GM18868 (cell line): ENCODE measurements at regions not wholly inside any gene's neighbourhood (a gene's known extent, or its start where the extent isn't known, plus 50 kb on each side); places are given as distances from the start of the nearest gene placed in this dataset.
"Not testable (repeated sequence)": the region's sequence is repeated elsewhere in the genome, so short reads cannot be mapped to it uniquely, and the experiment has no call there.

Experiments used
- ATAC-seq: cut with Tn5 transposase; IDR thresholded peaks from one replicate; pipeline ENCODE4 v1.9.1; 2021; ENCODE audit warnings: mild to moderate bottlenecking, moderate library complexity; ENCODE audit not compliant: unreplicated experiment

DNA sequence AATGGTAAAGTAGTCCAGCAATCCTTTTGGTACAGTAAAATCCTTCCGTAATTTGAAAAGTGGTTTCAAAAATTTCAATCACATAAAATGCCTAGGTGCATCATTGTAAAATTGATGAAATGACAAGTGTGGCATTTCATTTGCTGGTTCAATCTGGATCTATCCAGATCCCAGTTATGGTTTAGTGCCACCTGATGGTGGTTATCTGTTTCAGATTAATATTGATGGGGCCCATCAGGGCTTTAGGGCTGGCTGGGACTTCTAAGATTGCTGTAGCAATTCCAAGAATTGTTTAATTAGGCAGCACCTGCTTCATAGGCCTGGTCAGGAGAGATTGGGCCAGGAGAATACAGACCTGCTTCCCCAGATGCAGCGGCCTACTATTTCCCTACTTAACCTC lies 55.5 kb upstream of the PIK3C3 start:
- no peak for ATAC-seq

DNA sequence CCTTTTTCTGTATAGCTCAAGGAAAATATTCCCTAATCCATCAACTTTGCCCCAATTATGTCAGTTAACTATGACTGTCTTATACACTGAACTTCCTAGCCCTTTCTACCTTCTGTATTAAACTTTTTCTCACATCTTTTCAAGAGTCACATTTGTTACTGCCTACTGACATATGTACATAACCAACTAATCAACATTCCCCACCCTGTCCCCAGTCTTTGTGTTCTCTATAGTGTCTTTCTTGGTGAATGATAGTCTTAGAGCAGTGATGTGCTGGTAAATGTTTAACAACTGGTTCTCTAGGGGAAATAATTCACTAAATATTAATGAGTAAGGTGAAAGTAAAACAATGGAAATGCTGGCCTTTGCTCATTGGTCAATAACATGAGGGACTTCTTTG lies 61.6 kb upstream of the PIK3C3 start:
- no peak for ATAC-seq

DNA sequence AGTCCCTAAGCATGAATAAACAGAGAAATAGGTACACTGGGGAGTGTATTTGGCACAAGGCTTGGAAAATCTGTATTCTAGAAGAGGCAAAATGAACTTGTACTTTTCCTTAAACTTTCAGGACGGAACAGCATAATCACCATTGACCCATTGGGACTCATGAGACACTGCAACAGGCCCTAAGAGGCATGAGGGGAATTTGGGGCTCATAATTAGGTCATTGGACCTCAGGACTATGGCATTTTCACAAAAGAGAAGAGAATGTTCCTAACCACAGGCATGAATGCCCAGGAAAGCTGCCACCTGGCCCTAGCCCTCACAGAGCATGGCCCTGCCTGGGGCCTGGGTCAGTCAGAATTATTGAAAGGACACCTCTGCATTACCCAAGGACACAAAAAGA lies 67.9 kb upstream of the PIK3C3 start:
- no peak for ATAC-seq

DNA sequence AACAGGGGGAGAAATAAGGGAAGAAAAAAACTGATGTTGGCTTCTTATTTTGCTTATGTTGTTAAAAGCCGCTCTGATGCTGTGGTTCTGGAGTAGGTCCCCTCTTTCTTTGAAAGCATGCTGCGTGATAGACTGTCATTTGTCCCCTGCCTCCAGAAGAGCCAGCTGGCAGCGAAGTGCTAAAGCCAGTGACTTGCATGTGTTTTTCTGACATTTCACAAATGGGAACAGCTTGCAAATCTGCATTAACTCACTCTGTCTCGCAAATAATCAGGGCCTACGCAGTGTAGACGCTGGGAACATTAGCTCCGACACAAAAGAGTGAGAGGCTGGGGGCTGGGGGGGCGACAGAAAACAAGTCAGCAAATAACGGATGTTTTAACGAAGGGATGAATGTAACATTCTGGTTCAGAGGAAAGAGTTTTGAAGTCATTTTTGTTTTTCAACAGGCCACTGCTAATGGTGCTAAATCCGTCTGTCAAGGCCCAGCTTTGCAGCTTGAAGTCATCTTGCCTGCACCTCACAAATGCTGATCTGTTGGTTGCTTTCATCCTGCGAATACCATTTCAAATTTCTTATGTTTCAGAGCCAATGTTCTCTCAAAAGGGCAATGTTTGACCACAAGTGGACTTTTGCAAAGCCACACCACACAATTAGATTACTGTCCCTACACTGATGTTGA lies 68.8 kb upstream of the PIK3C3 start:
- no peak for ATAC-seq

DNA sequence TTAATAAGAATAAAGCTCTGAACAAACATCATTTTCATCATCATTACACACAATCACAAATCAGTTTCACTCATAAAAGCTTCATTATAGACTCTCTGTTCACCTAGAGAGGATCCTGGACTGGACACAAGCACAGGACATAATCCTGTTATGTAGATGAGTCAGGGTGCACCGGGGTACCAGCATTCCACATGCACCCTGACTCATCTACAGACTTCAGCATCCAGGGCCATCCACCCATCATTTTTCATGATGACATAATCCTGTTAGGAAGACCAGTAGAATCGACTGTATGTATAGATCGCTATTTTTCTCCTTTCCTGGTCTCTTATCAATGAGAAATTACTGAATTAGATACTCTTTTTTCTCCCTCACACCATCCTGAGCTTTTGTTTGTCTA lies 73.7 kb upstream of the PIK3C3 start:
- ATAC-seq, result no peak

DNA sequence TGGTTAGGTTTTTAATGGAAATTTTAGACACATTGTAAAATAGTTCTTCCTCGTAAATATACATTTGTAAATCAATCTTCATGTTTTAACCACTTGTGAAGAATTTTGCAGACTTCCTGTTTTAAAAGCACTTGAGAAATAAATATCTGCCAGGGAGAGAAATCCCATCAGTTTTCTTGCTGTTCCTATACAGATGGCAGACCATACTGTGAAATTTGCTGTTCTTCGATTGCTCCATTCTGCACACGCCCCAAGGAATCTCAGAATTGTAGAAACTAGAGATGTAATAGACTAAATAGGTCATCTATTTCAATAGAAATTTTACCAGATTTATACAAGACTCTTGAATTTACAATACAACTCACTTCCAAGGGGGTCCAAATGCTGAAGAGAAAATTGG lies 75.8 kb upstream of the PIK3C3 start:
- no peak for ATAC-seq

DNA sequence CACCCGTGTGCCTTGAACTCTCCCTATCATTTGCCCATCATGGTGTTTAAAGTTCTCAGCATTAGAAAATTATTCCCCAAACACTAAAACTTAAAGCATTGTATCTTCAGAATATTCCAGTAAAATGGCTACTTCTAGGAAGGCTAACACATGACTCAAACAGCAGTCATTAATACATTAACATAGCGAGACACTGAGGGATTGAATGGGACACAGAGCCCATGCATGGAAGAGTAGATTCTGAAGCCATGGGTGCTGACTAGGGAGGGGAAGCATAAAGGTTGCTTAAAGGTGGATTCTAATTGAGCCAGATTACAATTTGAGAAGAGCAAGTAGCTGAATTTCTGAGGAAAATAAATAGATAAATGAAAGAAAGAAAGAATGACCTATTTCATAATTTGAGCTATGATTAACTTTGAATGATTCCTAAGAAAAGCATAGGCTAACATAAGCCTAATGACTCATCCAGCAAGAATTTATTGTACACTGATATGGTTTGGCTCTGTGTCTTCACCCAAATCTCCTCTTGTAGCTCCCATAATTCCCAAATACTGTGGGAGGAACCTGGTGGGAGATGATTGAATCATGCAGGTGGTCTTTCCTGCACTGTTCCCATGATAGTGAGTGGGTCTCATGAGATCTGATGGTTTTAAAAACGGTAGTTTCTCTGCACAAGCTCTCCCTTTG lies 79.8 kb upstream of the PIK3C3 start:
- ATAC-seq, result no peak

DNA sequence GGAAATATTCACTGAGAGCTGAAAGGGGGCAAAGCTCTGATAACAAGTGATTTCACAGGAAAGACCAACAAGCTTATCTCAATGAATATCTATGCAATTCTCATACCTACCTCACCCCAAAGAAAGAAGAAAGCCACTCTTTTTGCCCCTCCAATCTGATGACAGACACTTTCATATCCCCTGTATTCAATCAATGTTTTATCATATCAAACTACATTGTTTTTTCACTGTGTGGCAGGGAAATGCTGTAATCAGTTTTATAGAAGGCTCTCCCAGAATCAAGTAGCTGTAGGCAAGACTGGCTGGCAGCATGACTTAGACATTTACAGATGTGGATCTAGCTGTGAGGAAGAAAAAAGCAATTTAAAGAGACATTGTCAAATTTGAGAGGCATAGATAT lies 81.3 kb upstream of the PIK3C3 start:
- ATAC-seq, result no peak

DNA sequence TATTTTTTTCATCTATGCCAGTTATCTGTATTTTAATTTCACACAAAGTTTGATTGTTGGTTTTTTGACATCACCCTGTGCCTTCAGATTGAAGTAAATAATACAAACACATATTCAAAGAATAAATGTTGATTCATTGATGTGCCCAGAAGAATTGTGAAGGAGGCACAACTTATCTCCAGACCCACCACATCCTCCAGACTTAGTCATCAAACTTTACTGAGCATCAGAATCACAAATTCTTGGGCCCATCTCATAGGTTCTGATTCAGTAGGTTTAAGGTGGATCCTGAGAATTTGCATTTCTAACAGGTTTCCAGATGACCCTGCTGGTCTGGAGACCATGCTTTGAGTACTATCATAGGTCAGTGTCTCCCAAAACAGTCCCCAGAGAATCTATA lies 82.8 kb upstream of the PIK3C3 start:
- no peak for ATAC-seq

DNA sequence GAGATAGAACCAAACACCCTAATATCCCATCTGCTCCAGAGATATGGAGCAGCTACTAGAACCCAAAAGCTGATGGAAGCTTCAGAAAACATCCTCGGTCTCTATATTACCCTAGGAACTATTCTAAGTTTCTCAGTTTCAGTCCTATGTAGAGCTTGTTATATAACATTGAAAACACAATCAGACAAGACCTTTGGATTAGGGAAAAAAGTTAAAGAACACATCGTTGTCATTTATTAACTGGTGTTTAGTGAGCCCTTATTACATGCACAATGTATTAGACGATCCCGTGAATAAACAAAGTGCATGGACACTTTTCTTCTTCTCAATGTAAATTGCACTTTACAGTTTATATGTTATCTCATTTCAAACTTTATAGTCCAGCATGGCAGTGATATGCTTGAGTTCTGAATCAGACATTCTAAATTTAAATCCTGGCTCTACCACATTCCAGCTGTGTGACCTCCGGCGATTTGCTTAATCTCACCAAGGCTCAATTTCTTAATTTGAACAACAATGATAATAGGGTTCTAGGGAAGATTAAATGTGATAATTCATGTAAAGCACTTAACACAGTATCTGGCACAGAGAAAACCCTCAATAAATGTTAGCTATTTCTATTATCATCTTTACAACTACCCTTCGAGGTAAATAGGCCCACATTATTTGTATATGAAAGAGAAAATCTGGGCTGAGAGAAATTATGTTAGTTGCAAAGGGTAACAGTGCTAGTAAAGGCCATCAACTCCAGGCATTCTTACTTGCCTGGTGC lies 83.6 kb upstream of the PIK3C3 start:
- ATAC-seq, result no peak

DNA sequence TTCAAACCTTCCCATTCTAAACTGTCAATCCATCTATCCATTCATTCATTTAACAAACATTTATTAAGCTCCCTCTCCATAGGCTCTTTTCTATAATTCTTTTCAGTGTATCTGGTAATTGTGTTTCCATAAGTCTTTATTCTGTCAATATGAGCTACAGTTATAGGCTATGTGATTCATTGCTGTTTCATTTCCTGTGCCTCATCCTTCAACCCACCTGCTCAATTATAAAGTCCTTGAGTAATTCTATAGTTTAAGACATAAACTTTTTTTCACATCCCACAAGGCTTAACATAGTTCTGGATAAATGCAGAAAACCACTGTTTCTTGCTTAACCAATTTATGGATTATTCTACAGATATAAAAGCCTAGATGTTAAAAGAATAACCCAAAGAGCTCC lies 84.2 kb upstream of the PIK3C3 start:
- no peak for ATAC-seq

DNA sequence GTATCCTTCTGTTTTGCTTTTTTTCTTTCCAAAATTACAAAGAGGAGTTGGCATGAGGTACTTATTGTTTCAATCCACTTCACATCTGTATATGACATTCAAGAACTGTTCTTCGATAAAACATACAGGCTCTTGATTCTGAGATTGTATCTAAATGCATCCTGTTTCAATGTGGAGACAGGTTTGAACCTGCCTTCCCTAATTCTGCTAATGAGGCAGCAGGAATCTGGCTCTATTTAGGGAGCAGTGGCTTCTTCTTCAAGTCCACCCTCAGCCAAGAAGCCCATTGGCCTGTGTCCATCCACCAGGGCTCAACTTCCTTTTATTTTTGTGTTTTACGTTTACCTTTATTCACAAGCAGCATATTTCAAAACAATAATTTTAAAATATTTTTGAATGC lies 84.8 kb upstream of the PIK3C3 start:
- ATAC-seq, result no peak

DNA sequence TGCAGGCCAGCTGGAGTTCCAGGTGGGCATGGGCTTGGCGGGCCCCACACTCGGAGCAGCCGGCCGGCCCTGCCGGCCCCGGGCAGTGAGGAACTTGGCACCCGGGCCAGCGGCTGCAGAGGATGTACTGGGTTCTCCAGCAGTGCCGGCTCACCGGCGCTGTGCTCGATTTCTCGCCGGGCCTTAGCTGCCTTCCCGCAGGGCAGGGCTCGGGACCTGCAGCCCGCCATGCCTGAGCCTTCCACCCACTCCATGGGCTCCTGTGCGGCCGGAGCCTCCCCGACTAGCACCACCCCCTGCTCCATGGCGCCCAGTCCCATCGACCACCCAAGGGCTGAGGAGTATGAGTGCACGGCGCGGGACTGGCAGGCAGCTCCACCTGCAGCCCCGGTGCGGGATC lies 89.2 kb upstream of the PIK3C3 start:
- ATAC-seq, result not testable (repeated sequence)

DNA sequence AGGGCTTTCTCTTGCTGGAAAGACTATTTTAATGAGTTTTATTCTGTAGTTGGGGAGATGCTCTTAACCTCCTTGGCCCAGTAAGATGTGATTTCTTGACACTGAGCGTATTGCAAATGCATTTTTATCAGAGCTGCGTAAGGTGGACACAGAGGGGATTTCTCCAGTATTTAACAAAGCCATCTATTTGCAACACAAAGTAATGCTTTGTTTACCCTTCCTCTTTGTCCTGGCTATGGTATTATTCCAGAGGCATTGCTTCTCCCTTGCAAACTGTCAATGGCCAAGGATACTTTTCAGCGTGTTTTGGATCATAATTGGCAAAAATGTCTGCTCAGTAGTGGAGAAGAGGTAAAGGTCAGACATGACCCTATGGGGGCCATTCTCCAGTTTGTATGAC lies 90.8 kb upstream of the PIK3C3 start:
- ATAC-seq, result no peak

DNA sequence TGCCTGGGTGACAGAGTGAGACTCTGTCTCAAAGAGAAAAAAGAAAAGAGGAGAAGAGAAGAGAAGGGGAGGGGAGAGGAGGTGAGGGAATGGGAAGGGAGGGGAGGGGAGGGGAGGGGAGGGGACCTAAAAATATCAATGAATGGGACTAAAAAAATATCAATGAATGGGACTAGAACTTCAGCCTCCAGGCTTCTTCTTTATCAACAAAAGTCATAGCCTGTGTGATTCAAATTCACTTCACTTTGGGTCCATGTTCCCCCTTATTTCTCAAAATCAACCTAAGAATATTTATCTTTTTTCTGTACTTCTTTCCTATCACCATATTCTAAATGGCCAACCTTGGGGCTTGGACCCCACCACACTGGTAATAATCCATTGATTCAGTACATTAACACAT lies 92.1 kb upstream of the PIK3C3 start:
- ATAC-seq, result no peak

DNA sequence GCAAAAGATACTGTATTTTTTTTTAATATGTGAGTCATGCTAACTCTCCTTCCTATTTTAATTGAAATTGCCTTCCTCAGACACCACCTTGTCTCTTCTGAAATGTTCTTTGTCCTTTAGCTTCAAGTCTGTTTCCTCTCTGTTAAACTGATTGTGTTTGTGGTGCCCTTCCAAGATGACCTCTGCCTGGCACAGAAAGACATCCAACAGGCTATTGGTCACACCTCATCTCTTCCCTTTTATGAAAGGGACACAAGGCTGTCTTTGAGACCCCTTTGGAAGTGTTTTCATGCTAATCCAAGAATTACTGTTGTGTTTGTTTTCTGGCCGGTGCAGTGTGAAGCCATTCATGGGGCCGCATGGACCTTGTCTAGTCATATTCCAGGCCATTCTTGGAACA lies 94.0 kb upstream of the PIK3C3 start:
- ATAC-seq, result no peak

DNA sequence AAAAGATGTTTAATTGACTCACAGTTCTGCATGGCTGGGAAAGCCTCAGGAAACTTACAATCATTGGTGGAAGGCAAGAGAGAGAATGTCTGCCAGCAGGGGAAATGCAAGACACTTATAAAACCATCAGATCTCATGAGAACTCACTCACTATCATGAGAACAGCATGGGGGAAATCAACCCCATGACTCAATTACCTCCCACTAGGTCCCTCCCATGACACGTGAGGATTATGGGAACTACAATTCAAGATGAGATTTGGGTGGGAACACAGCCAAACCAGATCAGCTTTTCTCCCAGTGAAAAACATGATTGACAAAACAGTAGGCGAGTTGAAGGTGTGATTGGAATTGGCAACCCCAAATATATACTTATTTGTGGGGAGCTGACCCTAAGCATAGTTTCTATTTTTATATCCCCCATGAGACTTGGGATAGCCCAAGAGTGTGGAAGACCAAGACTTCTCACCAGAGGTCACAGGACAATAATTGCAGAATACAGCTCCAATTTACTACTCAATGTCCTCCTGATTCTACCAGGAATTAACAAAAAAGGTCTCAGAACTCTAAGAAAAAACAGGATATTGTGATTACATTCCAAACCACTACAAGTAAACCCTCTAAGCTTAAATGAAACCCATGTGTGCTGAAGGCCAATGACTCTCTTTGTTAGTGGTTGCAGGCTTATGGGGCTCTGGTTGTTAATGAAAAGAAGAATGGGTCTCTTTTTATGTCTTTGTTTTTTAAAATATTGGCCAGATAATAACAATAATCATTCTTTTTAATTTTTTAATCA lies 96.1 kb upstream of the PIK3C3 start:
- no peak for ATAC-seq

DNA sequence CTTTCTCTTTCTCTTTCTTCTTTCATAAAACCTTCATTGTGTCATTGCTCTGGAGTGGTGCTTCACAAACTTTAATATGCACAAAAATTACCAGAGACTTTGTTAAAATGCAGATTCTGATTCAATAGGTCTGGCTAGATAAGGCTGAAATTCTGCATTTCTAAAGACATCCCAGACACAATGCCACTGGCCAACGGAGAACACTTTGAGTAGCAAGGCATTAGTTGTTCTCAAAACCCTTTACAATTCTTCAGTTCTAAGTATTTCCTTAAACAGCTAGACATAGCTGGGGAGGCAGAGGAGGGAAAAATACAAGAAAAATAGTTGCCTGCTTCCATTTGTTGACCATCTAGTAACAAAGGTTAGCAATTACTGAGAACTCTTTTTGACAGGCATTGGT lies 101.8 kb upstream of the PIK3C3 start:
- no peak for ATAC-seq

DNA sequence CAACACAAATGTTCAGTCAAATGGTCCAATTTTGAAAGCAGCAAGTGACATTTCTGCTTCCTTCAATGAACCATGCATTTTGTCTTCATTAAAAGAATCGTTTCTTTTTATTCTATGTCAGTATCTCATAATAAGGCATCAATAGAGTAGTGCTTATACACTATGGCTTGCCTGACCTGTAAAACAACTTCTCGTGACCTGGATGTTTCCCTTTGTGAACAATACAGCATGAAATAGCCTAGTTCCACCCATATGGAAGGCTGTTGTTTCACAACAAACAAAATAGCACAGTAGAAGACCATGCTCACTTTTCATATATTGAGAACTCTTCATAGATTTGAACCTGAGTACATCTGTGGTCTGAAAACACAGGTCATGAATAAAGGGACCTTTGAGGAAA lies 104.3 kb upstream of the PIK3C3 start:
- no peak for ATAC-seq

DNA sequence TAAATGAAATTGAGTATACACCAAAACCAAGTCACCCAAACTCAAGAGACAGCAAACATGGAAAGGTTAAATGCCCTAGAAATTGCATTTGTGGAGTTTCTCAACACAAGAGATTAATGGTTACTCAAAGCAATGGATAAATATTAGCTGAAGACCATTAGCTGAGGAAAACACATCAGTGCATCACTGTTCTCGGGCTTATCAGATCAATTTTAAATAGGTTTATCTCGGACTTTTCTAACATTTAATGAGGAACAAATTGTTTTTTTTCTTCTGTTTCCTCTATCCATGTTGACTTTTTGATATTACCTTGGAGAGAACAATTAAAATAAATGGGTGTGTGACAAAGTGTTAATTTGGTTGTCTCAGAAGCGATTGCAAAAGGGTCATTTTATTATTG lies 105.4 kb upstream of the PIK3C3 start:
- ATAC-seq, result no peak

DNA sequence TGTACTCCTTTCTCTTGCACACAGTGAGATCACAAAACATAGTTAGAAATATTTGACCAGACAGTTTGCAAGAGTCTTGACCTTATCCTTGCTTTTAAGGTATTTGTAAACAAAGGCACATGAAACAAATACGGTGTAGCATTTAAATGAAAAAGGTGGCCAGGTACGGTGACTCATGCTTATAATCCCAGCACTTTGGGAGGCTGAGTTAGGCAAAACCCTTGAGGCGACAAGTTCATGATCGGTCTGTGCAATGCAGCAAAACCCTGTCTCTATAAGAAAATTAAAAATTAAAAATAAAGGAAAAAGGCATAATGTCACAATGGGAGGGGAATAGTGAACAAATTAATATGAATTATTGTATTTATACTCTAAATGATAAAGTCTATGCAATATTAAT lies 109.5 kb upstream of the PIK3C3 start:
- no peak for ATAC-seq
